ENCODE measurements at regions not wholly inside any gene's neighbourhood (a gene's known extent, or its start where the extent isn't known, plus 50 kb on each side); places are given as distances from the start of the nearest gene placed in this dataset.

GRCh38 chr2:52776571-52776970 is 991.0 kb upstream of the CHAC2 start:
- H3K27ac ChIP-seq (ENCODE audit: low read depth) = no peak overlapping the region
- no peak overlapping the region for H3K4me3 ChIP-seq
- H3K4me2 ChIP-seq = no peak overlapping the region
- H3K36me3 ChIP-seq (ENCODE audit: insufficient read depth) = no peaks in the 10 kb centered on the region
- Mint-ChIP-seq H3K36me3 (ENCODE audit: low read depth) (no peaks in the 10 kb centered on the region), H3K4me1 (no peaks in the 10 kb centered on the region), H3K27ac (no peak overlapping the region), H3K27me3 (ENCODE audit: insufficient read depth, low read depth, poor library complexity) (no peaks in the 10 kb centered on the region), H3K4me3 (no peak overlapping the region), H3K9me3 (0 out of 3 replicates have a peak, but pooled peaks cover 3% of the 10 kb centered on the region)
- H4K20me1 ChIP-seq (replicated peaks; ENCODE audit: insufficient read depth) = no peaks in the 10 kb centered on the region
- no peak overlapping the region for H2AFZ ChIP-seq
- no peaks in the 10 kb centered on the region for H3K79me2 ChIP-seq (replicated peaks; ENCODE audit: insufficient read depth)
- no peaks in the 10 kb centered on the region for H3K9me2 ChIP-seq (ENCODE audit: insufficient read depth)
- H3F3A ChIP-seq (replicated peaks; ENCODE audit: low read depth) = no peaks in the 10 kb centered on the region
- ATAC-seq (no peak), DNase-seq (ENCODE audit: low spot score) (no peak)
- no peaks in the 10 kb centered on the region for H3K27me3 ChIP-seq (ENCODE audit: insufficient read depth)
- TF ChIP-seq CREB1 (CRISPR knock-in tag; IDR thresholded peaks at IDR 0.05; ENCODE audit: low read depth) = no peak
- TF ChIP-seq CTCF (conservative IDR thresholded peaks at IDR 0.05; ENCODE audit: low read depth in 2 of 2) = no peak
- no peak for TF ChIP-seq EZH2 (IDR thresholded peaks at IDR 0.05; ENCODE audit: low read depth, unreplicated experiment)
- TF ChIP-seq ZNF462 (CRISPR knock-in tag; IDR thresholded peaks at IDR 0.05) = no peak
- no peak for TF ChIP-seq ZNF331 (CRISPR knock-in tag; IDR thresholded peaks at IDR 0.05; ENCODE audit: low read depth)
- TF ChIP-seq ETS1 (IDR thresholded peaks at IDR 0.05) = no peak
- no peak for TF ChIP-seq ZNF114 (CRISPR knock-in tag; IDR thresholded peaks at IDR 0.05)
- TF ChIP-seq NANOG (IDR thresholded peaks at IDR 0.05; ENCODE audit: borderline replicate concordance) = no peak
- TF ChIP-seq JUNB (IDR thresholded peaks at IDR 0.05; ENCODE audit: unreplicated experiment) = no peak
- TF ChIP-seq EZH2phosphoT487 (IDR thresholded peaks at IDR 0.05; ENCODE audit: unreplicated experiment) = no peak
- no peak for TF ChIP-seq STAT1 (IDR thresholded peaks at IDR 0.05; ENCODE audit: unreplicated experiment)
- no peak for TF ChIP-seq REST (IDR thresholded peaks at IDR 0.05; ENCODE audit: unreplicated experiment)
- TF ChIP-seq POLR2AphosphoS5 (IDR thresholded peaks at IDR 0.05; ENCODE audit: low read depth) = no peak
- H3K4me1 ChIP-seq (ENCODE audit: insufficient read depth) = no peaks in the 10 kb centered on the region

All from GM23338 (cell line).